ENCODE measurements at regions not wholly inside any gene's neighbourhood (a gene's known extent, or its start where the extent isn't known, plus 50 kb on each side); places are given as distances from the start of the nearest gene placed in this dataset.

GRCh38 chr12:124188084-124188483, 106.8 kb upstream of the RFLNA start:
- no peak for DNase-seq (ENCODE audit: low read depth in 2 of 3, low spot score in 2 of 3)

- DNase-seq (ENCODE audit: low read depth in 2 of 3, low spot score in 2 of 3) = no peak
Measured at GRCh38 chr12:124188561-124189405, 106.1 kb upstream of the RFLNA start.

GRCh38 chr12:124190312-124191023, 104.4 kb upstream of the RFLNA start:
- DNase-seq (ENCODE audit: low read depth in 2 of 3, low spot score in 2 of 3) = no peak

GRCh38 chr12:124191024-124191359, 103.9 kb upstream of the RFLNA start:
- DNase-seq (ENCODE audit: low read depth in 2 of 3, low spot score in 2 of 3) = no peak

- no peak for DNase-seq (ENCODE audit: low read depth in 2 of 3, low spot score in 2 of 3)
Measured at GRCh38 chr12:124191966-124192365, 102.9 kb upstream of the RFLNA start.

GRCh38 chr12:124194264-124194892, 100.5 kb upstream of the RFLNA start:
- DNase-seq (ENCODE audit: low read depth in 2 of 3, low spot score in 2 of 3) = no peak

- DNase-seq (ENCODE audit: low read depth in 2 of 3, low spot score in 2 of 3) = no peak
Measured at GRCh38 chr12:124194893-124195566, 99.9 kb upstream of the RFLNA start.

- no peak for DNase-seq (ENCODE audit: low read depth in 2 of 3, low spot score in 2 of 3)
Measured at GRCh38 chr12:124195567-124195942, 99.3 kb upstream of the RFLNA start.

- DNase-seq (ENCODE audit: low read depth in 2 of 3, low spot score in 2 of 3) = no peak
Measured at GRCh38 chr12:124196236-124196635, 98.7 kb upstream of the RFLNA start.

GRCh38 chr12:124201248-124201647, 93.6 kb upstream of the RFLNA start:
- DNase-seq (ENCODE audit: low read depth in 2 of 3, low spot score in 2 of 3) = no peak

GRCh38 chr12:124203176-124203575, 91.7 kb upstream of the RFLNA start:
- DNase-seq (ENCODE audit: low read depth in 2 of 3, low spot score in 2 of 3) = no peak

GRCh38 chr12:124205405-124205804, 89.5 kb upstream of the RFLNA start:
- DNase-seq (ENCODE audit: low read depth in 2 of 3, low spot score in 2 of 3) = no peak

GRCh38 chr12:124207049-124207448, 87.8 kb upstream of the RFLNA start:
- no peak for DNase-seq (ENCODE audit: low read depth in 2 of 3, low spot score in 2 of 3)

GRCh38 chr12:124207617-124208016, 87.3 kb upstream of the RFLNA start:
- DNase-seq (ENCODE audit: low read depth in 2 of 3, low spot score in 2 of 3) = no peak

- DNase-seq (ENCODE audit: low read depth in 2 of 3, low spot score in 2 of 3) = no peak
Measured at GRCh38 chr12:124208489-124208888, 86.4 kb upstream of the RFLNA start.

- DNase-seq (ENCODE audit: low read depth in 2 of 3, low spot score in 2 of 3) = no peak
Measured at GRCh38 chr12:124210991-124211577, 83.8 kb upstream of the RFLNA start.

- DNase-seq (ENCODE audit: low read depth in 2 of 3, low spot score in 2 of 3) = no peak
Measured at GRCh38 chr12:124211753-124212152, 83.1 kb upstream of the RFLNA start.

GRCh38 chr12:124213666-124214347, 81.1 kb upstream of the RFLNA start:
- DNase-seq (ENCODE audit: low read depth in 2 of 3, low spot score in 2 of 3) = no peak

GRCh38 chr12:124214574-124214973, 80.3 kb upstream of the RFLNA start:
- no peak for DNase-seq (ENCODE audit: low read depth in 2 of 3, low spot score in 2 of 3)

- DNase-seq (ENCODE audit: low read depth in 2 of 3, low spot score in 2 of 3) = no peak
Measured at GRCh38 chr12:124216966-124217365, 77.9 kb upstream of the RFLNA start.
